Neural crest cell (in vitro differentiated cells): ENCODE measurements at regions not wholly inside any gene's neighbourhood (a gene's known extent, or its start where the extent isn't known, plus 50 kb on each side); places are given as distances from the start of the nearest gene placed in this dataset.

Experiments
- DNase-seq: peaks from one replicate; pipeline ENCODE4 v3.0.0; 2021; ENCODE audit warnings: low read depth, mixed read lengths, low spot score
- H3K27ac Mint-ChIP-seq: one replicate; pipeline ENCODE4 v1.8.0; 2021; ENCODE audit warnings: mild to moderate bottlenecking, mixed read lengths; ENCODE audit not compliant: unreplicated experiment
- H3K27me3 Mint-ChIP-seq: 2 replicates; pipeline ENCODE4 v1.8.0; 2021; ENCODE audit warnings: low read depth, mild to moderate bottlenecking, mixed read lengths
- H3K36me3 Mint-ChIP-seq: 2 replicates; pipeline ENCODE4 v1.8.0; 2021; ENCODE audit warnings: low read depth, mild to moderate bottlenecking, mixed read lengths
- H3K4me1 Mint-ChIP-seq: 2 replicates; pipeline ENCODE4 v1.8.0; 2021; ENCODE audit warnings: mixed read lengths
- H3K4me3 Mint-ChIP-seq: one replicate; pipeline ENCODE4 v1.8.0; 2021; ENCODE audit warnings: mild to moderate bottlenecking, mixed read lengths
- H3K9me3 Mint-ChIP-seq: 2 replicates; pipeline ENCODE4 v1.8.0; 2021; ENCODE audit warnings: mixed read lengths
- TF ChIP-seq, protein P1 (sequence below): fragments of 200-600 bp; sonication (generic); conservative IDR thresholded peaks from 2 replicates; pipeline ENCODE4 v1.5.0; 2021; ENCODE audit warnings: antibody characterized with exemption, mild to moderate bottlenecking

GRCh38 chr3:156033428-156033827, 87.0 kb upstream of the KCNAB1 start:
- peak overlapping the region; percentile 30 for H3K27ac Mint-ChIP-seq
- no peaks in the 10 kb centered on the region for H3K36me3 Mint-ChIP-seq
- H3K4me3 Mint-ChIP-seq: no peak overlapping the region
- H3K4me1 Mint-ChIP-seq: peaks cover 20% of the 10 kb centered on the region
- no peaks in the 10 kb centered on the region for H3K27me3 Mint-ChIP-seq
- TF ChIP-seq, protein P1, sequence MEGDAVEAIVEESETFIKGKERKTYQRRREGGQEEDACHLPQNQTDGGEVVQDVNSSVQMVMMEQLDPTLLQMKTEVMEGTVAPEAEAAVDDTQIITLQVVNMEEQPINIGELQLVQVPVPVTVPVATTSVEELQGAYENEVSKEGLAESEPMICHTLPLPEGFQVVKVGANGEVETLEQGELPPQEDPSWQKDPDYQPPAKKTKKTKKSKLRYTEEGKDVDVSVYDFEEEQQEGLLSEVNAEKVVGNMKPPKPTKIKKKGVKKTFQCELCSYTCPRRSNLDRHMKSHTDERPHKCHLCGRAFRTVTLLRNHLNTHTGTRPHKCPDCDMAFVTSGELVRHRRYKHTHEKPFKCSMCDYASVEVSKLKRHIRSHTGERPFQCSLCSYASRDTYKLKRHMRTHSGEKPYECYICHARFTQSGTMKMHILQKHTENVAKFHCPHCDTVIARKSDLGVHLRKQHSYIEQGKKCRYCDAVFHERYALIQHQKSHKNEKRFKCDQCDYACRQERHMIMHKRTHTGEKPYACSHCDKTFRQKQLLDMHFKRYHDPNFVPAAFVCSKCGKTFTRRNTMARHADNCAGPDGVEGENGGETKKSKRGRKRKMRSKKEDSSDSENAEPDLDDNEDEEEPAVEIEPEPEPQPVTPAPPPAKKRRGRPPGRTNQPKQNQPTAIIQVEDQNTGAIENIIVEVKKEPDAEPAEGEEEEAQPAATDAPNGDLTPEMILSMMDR: no peak
- DNase-seq: no peak
- peaks cover 8% of the 10 kb centered on the region for H3K9me3 Mint-ChIP-seq

DNA sequence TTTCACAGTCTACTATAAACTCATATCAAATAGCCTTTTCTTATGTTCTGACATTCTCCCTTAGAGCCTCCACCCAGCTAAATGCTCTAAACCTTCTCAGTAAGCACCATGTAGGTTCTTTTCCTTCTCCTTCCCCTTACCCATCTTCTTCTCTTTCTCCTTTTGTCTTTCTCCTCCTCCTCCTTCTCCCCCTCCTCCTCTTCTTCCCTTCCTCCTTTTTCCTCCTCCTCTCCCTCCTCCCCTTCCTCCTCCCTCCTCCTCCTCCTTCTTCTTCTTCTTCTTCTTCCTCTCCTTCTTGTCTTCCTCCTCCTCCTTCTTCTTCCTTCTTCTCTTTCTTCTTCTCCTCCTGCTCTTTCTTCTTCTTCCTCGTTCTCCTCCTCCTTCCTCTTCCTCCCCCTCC, 85.2 kb upstream of the KCNAB1 start:
- H3K9me3 Mint-ChIP-seq: peaks cover 11% of the 10 kb centered on the region
- TF ChIP-seq, protein P1: no peak
- no peak overlapping the region for H3K4me3 Mint-ChIP-seq
- H3K4me1 Mint-ChIP-seq: peaks cover 24% of the 10 kb centered on the region
- no peaks in the 10 kb centered on the region for H3K27me3 Mint-ChIP-seq
- H3K27ac Mint-ChIP-seq: no peak overlapping the region
- no peaks in the 10 kb centered on the region for H3K36me3 Mint-ChIP-seq
- DNase-seq: no peak

DNA sequence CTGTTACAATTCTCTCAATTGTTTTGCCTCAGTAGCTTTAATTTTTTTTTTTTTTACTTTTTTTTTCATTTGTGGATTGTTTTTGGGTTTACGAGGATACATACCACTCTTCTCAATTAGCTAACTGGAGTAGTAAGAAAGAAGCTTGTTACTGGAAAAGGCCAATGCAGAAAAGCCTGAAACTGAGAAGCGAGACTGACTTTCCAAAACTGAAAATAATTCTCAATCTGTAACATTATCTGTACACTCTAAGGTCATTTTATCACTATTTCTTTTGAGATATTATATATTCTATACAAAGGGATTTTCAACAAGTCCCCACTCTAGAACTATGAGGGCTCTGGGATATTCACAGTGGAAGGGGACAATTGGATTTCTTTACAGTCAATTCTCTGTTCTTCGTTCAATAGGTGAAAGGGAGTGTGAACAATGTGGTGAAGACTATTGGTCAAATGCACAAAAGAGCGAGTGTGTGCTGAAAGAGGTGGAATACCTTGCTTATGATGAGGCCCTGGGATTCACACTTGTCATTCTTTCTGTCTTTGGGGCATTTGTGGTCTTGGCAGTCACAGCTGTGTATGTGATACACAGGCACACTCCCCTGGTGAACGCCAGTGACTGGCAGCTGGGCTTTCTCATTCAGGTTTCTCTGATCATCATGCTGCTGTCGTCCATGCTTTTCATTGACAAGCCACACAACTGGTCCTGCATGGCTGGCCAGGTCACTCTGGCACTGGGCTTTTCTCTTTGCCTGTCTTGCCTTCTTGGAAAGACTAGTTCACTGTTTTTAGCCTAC, 83.9 kb upstream of the KCNAB1 start:
- no peaks in the 10 kb centered on the region for H3K27me3 Mint-ChIP-seq
- TF ChIP-seq, protein P1: no peak
- H3K9me3 Mint-ChIP-seq: peaks cover 11% of the 10 kb centered on the region

DNA sequence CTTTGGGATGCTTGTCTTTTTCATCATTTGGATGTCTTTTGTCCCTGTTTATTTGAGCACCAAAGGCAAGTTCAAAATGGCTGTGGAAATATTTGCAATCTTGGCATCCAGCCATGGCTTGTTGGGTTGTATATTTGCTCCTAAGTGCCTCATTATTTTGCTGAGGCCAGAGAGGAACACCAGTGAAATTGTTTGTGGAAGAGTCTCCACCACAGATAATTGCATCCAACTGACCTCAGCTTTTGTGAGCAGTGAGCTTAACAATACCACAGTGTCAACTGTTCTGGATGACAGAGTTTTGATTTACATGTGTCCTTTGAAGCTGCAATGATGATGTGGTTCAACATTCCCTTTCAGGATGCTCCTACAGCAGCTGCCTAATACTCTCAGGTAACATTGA, 83.0 kb upstream of the KCNAB1 start:
- DNase-seq: no peak
- Mint-ChIP-seq H3K4me1 (peaks cover 24% of the 10 kb centered on the region), H3K9me3 (peaks cover 5% of the 10 kb centered on the region), H3K27me3 (no peaks in the 10 kb centered on the region), H3K36me3 (no peaks in the 10 kb centered on the region), H3K27ac (no peak overlapping the region), H3K4me3 (no peak overlapping the region)
- TF ChIP-seq, protein P1: no peak

More for the DNA sequence above, 83.9 kb upstream of the KCNAB1 start:
- no peaks in the 10 kb centered on the region for H3K36me3 Mint-ChIP-seq
- no peak overlapping the region for H3K4me3 Mint-ChIP-seq
- DNase-seq: no peak
- H3K4me1 Mint-ChIP-seq: peaks cover 24% of the 10 kb centered on the region
- H3K27ac Mint-ChIP-seq: no peak overlapping the region

GRCh38 chr3:156038869-156039268, 81.5 kb upstream of the KCNAB1 start:
- H3K27me3 Mint-ChIP-seq: no peaks in the 10 kb centered on the region
- TF ChIP-seq, protein P1: no peak
- no peak for DNase-seq
- H3K27ac Mint-ChIP-seq: no peak overlapping the region
- H3K9me3 Mint-ChIP-seq: peaks cover 5% of the 10 kb centered on the region
- peaks cover 16% of the 10 kb centered on the region for H3K4me1 Mint-ChIP-seq
- H3K36me3 Mint-ChIP-seq: no peaks in the 10 kb centered on the region
- H3K4me3 Mint-ChIP-seq: no peak overlapping the region
